GM21447 (cell line): ENCODE measurements at regions not wholly inside any gene's neighbourhood (a gene's known extent, or its start where the extent isn't known, plus 50 kb on each side); places are given as distances from the start of the nearest gene placed in this dataset.

Source experiments
- ATAC-seq: cut with Tn5 transposase; IDR thresholded peaks from one replicate; pipeline ENCODE4 v1.9.1; 2021; ENCODE audit not compliant: unreplicated experiment

DNA sequence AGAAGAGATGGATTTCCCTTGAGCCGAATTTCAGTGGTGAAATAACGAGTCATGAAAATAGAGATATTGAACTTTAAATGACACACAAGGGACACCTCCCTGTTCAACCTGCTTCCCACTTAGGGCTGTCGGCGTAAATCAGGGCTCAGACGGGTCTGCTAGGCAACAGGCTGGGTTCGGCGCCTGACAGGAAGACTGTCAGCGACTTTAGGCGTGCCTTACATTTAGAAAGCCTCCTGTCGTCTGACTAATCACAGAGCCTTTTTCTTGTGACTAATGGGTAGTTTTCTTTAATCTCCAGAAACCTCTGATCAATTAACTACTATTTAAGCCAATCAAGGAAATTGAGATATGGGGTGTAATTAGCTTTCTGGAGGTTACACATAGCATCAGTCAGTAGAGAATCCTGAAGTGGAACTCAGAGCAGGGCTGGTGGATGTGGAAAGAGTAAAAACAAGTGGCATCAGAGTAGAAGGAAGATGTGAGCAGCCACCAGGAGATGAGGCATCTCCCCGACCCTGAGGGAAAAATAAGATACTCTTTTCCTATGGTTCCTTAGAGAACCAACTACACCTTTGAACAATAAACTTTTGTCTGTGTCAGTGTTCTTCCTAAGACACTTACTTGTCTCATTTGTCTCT, 86.2 kb upstream of the HS3ST1 start:
- no peak for ATAC-seq

DNA sequence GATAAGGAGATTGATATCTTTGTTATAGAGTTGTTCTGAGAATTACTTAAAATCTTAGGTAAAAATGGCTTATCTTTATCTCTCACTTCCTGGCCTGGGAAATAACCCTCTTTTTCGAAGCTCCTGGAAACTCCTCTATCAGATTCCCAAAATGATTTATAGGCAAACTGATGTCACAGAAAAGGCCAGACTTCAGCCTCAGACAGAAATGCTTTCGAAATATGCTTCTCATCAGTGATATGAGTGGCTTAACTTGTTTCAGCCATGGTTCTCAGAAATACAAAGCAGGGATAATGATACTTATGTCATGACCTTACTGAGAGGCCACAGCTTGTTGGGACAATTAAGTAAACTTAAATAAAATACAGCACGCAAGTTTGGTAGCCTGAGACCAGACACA, 85.3 kb upstream of the HS3ST1 start:
- no peak for ATAC-seq

- ATAC-seq: no peak
These were observed 84.2 kb upstream of the HS3ST1 start for GRCh38 chr4:11512871-11513270.

GRCh38 chr4:11511321-11511720, 82.6 kb upstream of the HS3ST1 start:
- ATAC-seq: no peak

DNA sequence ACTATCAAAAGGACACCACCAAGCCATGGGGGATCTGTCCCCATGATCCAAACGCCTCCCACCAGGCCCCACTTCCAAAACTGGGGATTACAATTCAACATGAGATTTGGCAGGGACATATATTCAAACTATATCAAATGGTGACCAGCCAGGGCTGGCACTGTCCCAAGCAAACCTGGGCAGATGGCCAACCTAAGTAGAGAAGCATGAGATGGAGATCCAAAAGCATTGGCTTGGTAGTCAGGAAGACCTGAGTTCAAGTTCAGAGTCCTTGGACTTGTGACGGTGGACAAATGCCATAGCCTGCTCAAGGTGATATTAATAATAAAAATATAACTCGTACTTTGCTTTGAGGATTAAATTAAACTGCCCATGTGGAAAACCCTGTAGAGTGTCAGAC, 79.2 kb upstream of the HS3ST1 start:
- ATAC-seq: no peak

DNA sequence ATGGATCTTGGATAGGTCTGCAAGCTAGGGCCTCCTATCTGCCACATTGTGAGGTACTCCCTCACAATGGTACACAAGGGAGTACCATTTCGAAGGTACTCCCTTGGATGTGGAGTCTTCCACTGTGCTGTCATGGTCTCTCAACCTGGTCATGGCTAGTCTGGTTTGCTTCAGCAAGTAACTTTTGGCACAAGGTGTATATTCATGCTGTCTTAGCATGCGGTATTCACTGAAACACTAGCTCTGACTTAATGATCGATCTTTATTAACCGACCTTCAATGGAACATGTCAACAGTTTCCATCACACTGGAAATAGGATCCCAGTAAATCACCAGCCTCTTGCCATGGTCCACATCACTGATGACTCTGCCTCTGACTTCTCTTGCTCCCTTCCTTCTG, 77.5 kb upstream of the HS3ST1 start:
- ATAC-seq: no peak

DNA sequence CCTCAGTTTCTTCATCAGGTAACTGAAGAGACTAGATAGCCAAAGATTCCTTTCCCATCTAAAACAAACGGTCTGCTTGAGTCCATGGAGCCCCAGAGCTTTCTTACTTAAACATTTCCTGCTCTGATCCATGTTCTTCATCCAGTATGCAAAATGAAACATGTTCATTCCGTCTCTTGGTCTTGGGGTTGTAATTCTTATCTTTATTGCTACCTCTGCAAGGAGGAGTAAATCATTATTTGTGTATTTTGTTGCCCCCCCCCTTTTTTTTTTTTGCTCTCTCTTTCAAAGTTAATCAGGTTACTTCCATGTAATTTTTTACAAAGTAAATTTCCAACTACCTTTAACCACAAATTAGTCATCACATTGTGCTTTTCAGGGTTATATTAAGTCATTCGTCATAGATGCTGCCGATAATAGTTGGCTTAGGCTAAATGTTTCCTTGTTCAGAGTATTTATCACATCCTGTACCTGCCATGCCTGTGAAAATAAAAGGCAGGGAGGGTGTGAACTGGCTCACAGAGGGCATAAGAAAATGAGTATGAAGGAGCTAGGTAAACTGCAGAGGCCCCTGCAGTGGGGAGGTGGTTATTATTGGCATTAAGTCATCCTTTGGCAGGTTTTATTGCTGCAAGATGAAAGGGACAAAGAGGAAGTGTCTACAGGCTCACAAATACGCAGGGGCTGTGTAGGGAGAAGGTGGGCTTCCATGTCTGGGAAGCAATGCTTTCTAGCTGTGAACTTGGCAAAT, 76.7 kb upstream of the HS3ST1 start:
- ATAC-seq: no peak

DNA sequence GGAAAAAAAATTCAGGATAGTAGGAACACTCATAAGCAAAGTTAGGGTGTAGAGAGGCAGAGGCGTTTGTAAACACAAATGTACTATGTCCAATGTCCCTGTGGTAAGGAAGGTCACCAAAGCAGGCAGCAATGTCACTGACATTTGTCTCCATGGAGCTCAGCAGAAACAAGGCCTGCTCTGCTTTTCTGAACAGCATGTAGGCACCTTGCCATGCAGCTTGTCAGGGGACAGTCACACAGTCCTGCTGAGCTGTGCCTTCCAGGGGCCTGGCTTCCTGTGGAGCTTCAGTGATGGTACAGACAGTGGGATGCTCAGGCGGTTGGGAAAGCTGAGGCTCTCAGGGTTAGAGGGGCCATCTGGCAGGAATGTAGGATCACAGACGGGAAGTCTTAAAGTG, 74.5 kb upstream of the HS3ST1 start:
- no peak for ATAC-seq

GRCh38 chr4:11497972-11498371, 69.3 kb upstream of the HS3ST1 start:
- ATAC-seq: no peak

DNA sequence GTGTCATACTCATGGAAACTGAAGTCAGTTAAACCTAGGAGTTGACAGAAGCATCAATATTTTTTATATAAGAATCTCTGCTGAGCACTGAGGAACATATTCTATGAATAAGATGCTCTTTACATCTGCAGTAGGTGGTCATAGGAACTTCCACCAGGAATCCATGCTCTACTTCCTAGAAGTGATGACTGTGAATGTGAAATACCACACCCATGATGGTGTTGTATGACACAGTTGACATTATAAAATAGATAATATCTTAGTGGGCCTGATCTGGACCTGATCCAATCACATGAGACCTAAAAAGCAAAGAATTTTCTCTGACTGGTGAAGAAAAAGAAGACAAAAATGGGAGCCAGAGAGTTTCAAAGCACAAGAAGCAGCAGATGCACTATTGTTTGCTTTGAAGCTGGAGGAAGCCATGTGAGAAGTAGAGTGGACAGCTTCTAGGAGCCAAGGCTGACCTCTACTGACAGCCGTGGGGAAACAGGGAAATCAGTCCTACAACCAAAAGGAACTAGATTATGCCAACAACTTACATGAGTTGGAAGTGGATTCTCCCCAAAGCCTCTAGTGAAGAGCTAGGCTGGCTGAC, 68.6 kb upstream of the HS3ST1 start:
- ATAC-seq: no peak

DNA sequence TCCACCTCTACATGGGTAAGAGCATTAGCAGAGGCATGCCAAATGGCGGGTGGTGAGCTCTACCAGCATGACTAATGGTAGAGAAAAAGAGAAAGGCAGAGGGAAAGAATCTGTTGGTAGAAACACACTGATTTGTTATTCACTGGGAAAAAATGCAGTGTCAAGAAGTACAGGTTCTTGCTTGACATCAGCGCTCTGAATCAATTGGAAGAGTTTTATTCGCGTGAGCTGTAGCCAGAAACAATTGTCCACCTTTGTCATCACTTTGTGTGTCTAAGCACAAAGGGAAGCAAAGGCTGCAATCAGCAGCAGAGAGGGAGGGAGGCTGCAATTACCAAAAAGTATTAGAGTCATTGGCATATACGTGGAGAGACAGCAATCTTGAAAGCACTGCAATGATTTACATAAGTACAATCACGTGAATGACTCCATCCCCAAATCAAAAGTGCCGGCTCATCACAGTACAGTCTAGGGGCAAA, 67.7 kb upstream of the HS3ST1 start:
- ATAC-seq: no peak

DNA sequence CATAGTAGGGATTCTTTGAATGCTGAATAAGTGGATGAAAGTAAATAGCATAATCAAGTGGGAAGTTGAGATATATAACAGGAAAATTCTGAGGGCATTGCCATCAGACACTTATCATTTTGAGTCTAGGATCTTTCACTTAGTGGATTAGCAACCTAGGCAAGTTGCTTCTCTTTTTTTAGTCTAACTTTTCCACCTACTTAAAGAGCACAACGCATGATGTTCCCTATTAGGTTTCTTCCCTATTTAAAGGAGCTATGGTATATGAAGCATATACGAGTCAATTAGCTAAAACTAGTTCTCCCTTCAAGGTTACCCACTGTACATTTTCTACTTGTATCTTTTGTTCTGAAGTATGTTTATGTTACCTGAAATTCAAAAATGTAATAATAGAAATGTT, 67.1 kb upstream of the HS3ST1 start:
- no peak for ATAC-seq

GRCh38 chr4:11495291-11495690, 66.6 kb upstream of the HS3ST1 start:
- ATAC-seq: no peak

- no peak for ATAC-seq
These were observed 65.5 kb upstream of the HS3ST1 start for GRCh38 chr4:11494232-11494631.

DNA sequence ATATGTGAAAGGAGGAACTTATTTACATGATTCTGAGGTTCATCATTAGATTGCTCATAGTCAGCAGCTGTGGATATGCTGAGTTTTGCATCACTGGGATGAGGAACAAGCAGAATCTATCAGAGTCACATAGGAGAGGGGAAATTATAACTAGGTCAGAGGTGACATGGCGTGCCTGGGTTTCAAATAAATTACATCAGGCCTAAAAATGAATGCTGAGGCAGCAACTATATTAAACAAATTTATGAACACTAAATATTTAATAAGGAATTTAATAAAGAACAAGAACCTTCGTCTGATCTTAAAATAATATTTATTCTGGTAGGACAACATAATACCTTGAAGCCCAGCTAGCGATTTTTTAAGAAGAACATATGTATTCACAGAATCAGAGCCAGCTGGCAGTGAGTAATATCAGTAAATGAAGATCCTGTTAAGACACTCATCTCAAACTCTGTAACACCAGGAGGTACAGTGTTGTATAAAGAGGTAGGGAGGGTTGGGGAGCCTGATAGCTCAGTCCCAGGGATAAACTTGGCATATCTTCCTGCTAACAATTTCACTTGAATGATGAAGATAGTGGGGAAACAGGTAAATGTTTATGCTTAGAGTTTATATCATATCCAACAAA, 60.9 kb upstream of the HS3ST1 start:
- ATAC-seq: no peak

GRCh38 chr4:11488657-11489452, 60.2 kb upstream of the HS3ST1 start:
- ATAC-seq: no peak

GRCh38 chr4:11487868-11488544, 59.3 kb upstream of the HS3ST1 start:
- no peak for ATAC-seq

DNA sequence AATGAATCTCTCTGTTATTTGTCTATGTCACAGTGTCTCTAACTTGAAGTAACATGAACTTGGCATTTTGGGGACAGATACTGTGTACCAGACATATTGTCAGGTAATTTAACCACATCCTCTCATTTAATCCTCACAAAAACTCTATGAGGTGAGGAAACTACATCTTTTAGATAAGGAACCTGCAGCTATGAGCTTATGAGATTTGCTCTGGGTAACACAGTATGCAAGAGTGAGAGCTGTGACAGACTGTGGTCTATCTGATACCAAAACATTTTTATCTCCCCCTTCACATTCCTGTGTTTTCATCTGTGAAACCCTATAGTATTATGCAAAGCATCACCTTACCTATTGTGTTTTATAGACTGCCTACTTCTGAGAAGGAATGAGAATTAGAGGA, 58.4 kb upstream of the HS3ST1 start:
- no peak for ATAC-seq

DNA sequence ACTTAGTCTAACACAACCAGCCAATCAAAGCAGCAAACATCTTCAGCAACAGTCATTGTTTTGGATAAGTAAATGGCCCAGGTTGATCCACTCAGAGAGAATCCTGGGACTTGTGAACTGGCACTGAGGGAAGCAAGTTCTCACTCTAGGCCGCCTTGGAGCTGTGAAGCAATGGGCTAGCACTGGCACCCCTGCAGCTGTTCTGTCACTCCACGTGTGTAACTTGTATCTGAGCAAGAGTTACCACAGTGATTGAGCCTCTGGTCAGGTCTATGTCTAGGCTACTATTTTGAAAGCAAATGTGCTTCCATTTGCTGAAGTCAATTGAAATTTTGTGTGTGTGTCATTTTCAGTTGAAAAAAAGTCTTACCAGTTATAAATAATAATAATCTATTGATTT, 57.2 kb upstream of the HS3ST1 start:
- ATAC-seq: no peak

DNA sequence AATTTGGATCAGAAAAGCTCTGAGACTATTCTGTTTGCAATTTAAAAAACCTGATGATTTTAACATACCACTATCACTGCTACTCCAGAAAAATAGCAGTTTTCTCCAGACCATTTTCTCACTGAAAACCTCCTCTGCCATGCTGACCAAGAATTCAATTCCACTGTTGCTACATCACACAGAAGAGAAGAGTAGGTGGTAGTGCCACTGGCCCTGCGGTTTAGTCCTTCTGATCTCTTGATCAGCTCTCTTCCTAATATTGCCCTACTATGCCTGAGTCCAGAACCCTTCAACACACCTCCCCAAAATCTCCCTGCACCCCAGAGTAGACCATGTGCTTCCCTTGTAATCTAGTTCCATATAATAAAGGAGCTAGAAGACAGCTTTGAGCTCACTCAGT, 55.8 kb upstream of the HS3ST1 start:
- no peak for ATAC-seq

- no peak for ATAC-seq
These were observed 54.4 kb upstream of the HS3ST1 start for GRCh38 chr4:11483046-11483445.
